H1 (cell line): ENCODE measurements at regions not wholly inside any gene's neighbourhood (a gene's known extent, or its start where the extent isn't known, plus 50 kb on each side); places are given as distances from the start of the nearest gene placed in this dataset.
"Not testable (repeated sequence)": the region's sequence is repeated elsewhere in the genome, so short reads cannot be mapped to it uniquely, and the experiment has no call there.

Experiments
- CTCF ChIA-PET: fragments of 300-600 bp; sonication (Branson Sonifier 250); formaldehyde crosslinking; loops from one replicate; lab custom pipeline; 2021; ENCODE audit not compliant: partially characterized antibody; lab: Charles Lee
- POLR2A ChIA-PET: fragments of 300-600 bp; sonication (Branson Sonifier 250); formaldehyde crosslinking; loops from one replicate; lab custom pipeline; 2021; ENCODE audit warnings: inconsistent platforms; ENCODE audit not compliant: partially characterized antibody; lab: Charles Lee
- DNase-seq, 2 experiments: peaks; one replicate each; pipeline versions ENCODE4 v3.0.0 to v3.0.0-alpha.2; 2010 to 2022; ENCODE audit warnings: low spot score in 2 of 2, low read depth in 1 of 2, mixed read lengths in 1 of 2
- FAIRE-seq: peaks from 2 replicates; lab custom pipeline; 2011; peaks lifted over from hg19 to GRCh38; lab: Jason Lieb, UNC
- H2AFZ ChIP-seq: 2 replicates; pipeline ENCODE4 v1.8.1; 2012; ENCODE audit warnings: low read length, inconsistent platforms
- H2AK5ac ChIP-seq: 2 replicates; pipeline ENCODE4 v1.6.1; 2013; ENCODE audit warnings: low read depth, low read length
- H2BK120ac ChIP-seq: replicated peaks from 2 replicates; pipeline ENCODE3; 2013; ENCODE audit warnings: low read depth, low read length, inconsistent platforms
- H2BK12ac ChIP-seq: 2 replicates; pipeline ENCODE4 v1.6.1; 2013; ENCODE audit warnings: low read depth, low read length
- H2BK15ac ChIP-seq: 2 replicates; pipeline ENCODE4 v1.6.1; 2013; ENCODE audit warnings: low read length
- H2BK20ac ChIP-seq: 2 replicates; pipeline ENCODE4 v1.6.1; 2013; ENCODE audit warnings: low read length
- H2BK5ac ChIP-seq: 2 replicates; pipeline ENCODE4 v1.6.1; 2013; ENCODE audit warnings: low read depth, low read length
- H3K14ac ChIP-seq: 2 replicates; pipeline ENCODE4 v1.6.1; 2013; ENCODE audit warnings: inconsistent platforms; ENCODE audit not compliant: insufficient read length
- H3K18ac ChIP-seq: 2 replicates; pipeline ENCODE4 v1.6.1; 2013; ENCODE audit warnings: low read length; ENCODE audit errors: extremely low read depth
- H3K23ac ChIP-seq: 2 replicates; pipeline ENCODE4 v1.6.1; 2013; ENCODE audit warnings: inconsistent platforms; ENCODE audit not compliant: insufficient read length
- H3K23me2 ChIP-seq: 2 replicates; pipeline ENCODE4 v1.6.1; 2013; ENCODE audit warnings: low read depth, low read length
- H3K27ac ChIP-seq: 2 replicates; pipeline ENCODE4 v1.6.1; 2011; ENCODE audit warnings: low read depth, low read length, inconsistent platforms
- H3K27me3 ChIP-seq, 4 experiments: replicated peaks in 1 of 4; 1 replicate in 1 of 4; 2 replicates in 3 of 4; pipeline versions ENCODE4 v1.6.1 to v1.8.1; 2011 to 2013; ENCODE audit warnings: low read length in 3 of 4, mild to moderate bottlenecking in 3 of 4, inconsistent platforms in 2 of 4, mixed read lengths in 2 of 4, moderate library complexity in 1 of 4; ENCODE audit not compliant: control insufficient read depth in 3 of 4, insufficient read depth in 3 of 4; ENCODE audit errors: extremely low read depth in 1 of 4
- H3K36me3 ChIP-seq, 4 experiments: 2 replicates each; pipeline versions ENCODE4 v1.6.1 to v1.8.1; 2011 to 2013; ENCODE audit warnings: mild to moderate bottlenecking in 4 of 4, low read length in 3 of 4, moderate library complexity in 2 of 4, control low read depth in 1 of 4, inconsistent platforms in 1 of 4; ENCODE audit not compliant: insufficient read depth in 4 of 4, control insufficient read depth in 2 of 4
- H3K4ac ChIP-seq: replicated peaks from 2 replicates; pipeline ENCODE3; 2013; ENCODE audit warnings: low read length, low read depth, mixed read lengths, inconsistent platforms; ENCODE audit not compliant: insufficient read length
- H3K4me1 ChIP-seq, 4 experiments: replicated peaks in 1 of 4; 1 replicate in 1 of 4; 2 replicates in 3 of 4; pipeline versions ENCODE4 v1.6.1 to v1.8.1; 2011 to 2013; ENCODE audit warnings: low read length in 3 of 4, inconsistent platforms in 2 of 4, mixed read lengths in 1 of 4; ENCODE audit not compliant: insufficient read depth in 4 of 4, control insufficient read depth in 3 of 4
- H3K4me2 ChIP-seq, 2 experiments: 2 replicates each; pipeline versions ENCODE4 v1.6.1 to v1.8.1; 2011 to 2013; ENCODE audit warnings: low read depth in 2 of 2, low read length in 2 of 2, control low read depth in 1 of 2, inconsistent platforms in 1 of 2, mild to moderate bottlenecking in 1 of 2; ENCODE audit not compliant: insufficient read depth in 1 of 2
- H3K4me3 ChIP-seq, 4 experiments: fragments of 200-600, 300-600 bp in 1 of 4; sonication (generic), shearing (Covaris generic), sonication (Bioruptor Twin) in 1 of 4; 2 replicates each; pipeline versions ENCODE4 v1.5.1 to v1.8.1; 2011 to 2016; ENCODE audit warnings: low read length in 4 of 4, low read depth in 3 of 4, control low read depth in 2 of 4, inconsistent platforms in 2 of 4, mild to moderate bottlenecking in 2 of 4, mixed read lengths in 1 of 4, moderate library complexity in 1 of 4; ENCODE audit not compliant: insufficient read depth in 2 of 4; ENCODE audit errors: extremely low read depth in 1 of 4
- H3K56ac ChIP-seq: replicated peaks from 2 replicates; pipeline ENCODE3; 2013; ENCODE audit warnings: low read depth, mild to moderate bottlenecking, mixed read lengths, low read length, inconsistent platforms; ENCODE audit not compliant: insufficient read length
- H3K79me1 ChIP-seq: 2 replicates; pipeline ENCODE4 v1.6.1; 2013; ENCODE audit warnings: low read depth, low read length, control low read depth
- H3K79me2 ChIP-seq, 2 experiments: 2 replicates each; pipeline versions ENCODE4 v1.6.1 to v1.8.1; 2012 to 2013; ENCODE audit warnings: low read length in 2 of 2, mild to moderate bottlenecking in 2 of 2, inconsistent platforms in 1 of 2; ENCODE audit not compliant: insufficient read depth in 2 of 2, control insufficient read depth in 1 of 2
- H3K9ac ChIP-seq, 4 experiments: replicated peaks in 1 of 4; 1 replicate in 1 of 4; 2 replicates in 3 of 4; pipeline versions ENCODE4 v1.6.1 to v1.8.1; 2011 to 2013; ENCODE audit warnings: low read depth in 3 of 4, low read length in 3 of 4, control low read depth in 2 of 4, mild to moderate bottlenecking in 2 of 4, moderate library complexity in 2 of 4, inconsistent platforms in 1 of 4; ENCODE audit errors: extremely low read depth in 1 of 4
- H3K9me3 ChIP-seq, 2 experiments: 2 replicates each; pipeline versions ENCODE4 v1.6.1 to v1.8.1; 2012 to 2013; ENCODE audit warnings: mild to moderate bottlenecking in 2 of 2, moderate library complexity in 2 of 2, control low read depth in 1 of 2, inconsistent platforms in 1 of 2, low read depth in 1 of 2, low read length in 1 of 2, mixed read lengths in 1 of 2; ENCODE audit not compliant: insufficient read depth in 2 of 2
- H4K20me1 ChIP-seq, 2 experiments: replicated peaks in 1 of 2; 2 replicates each; pipeline versions ENCODE3 to v1.8.1; 2011 to 2013; ENCODE audit warnings: inconsistent platforms in 2 of 2, low read length in 2 of 2, mild to moderate bottlenecking in 1 of 2; ENCODE audit not compliant: insufficient read depth in 2 of 2, control insufficient read depth in 1 of 2
- H4K5ac ChIP-seq: 2 replicates; pipeline ENCODE4 v1.6.1; 2013; ENCODE audit warnings: low read length, low read depth, mixed read lengths, inconsistent platforms; ENCODE audit not compliant: insufficient read length
- H4K8ac ChIP-seq: 2 replicates; pipeline ENCODE4 v1.8.0; 2013; ENCODE audit warnings: mild to moderate bottlenecking, moderate library complexity, low read length, inconsistent platforms; ENCODE audit not compliant: insufficient read depth; ENCODE audit errors: extremely low read depth
- H4K91ac ChIP-seq: replicated peaks from 2 replicates; pipeline ENCODE3; 2013; ENCODE audit warnings: low read length, mixed read lengths, inconsistent platforms; ENCODE audit not compliant: insufficient read length
- WGBS, 2 experiments: shearing (Covaris generic) in 1 of 2; methylation state at CpG; one replicate each; pipeline versions ENCODE4 v1.1.6 to v1.1.7; 2013 to 2015; ENCODE audit warnings: low lambda C conversion rate in 2 of 2, mixed read lengths in 2 of 2, inconsistent platforms in 1 of 2, low coverage in 1 of 2, missing lambda C conversion rate in 1 of 2; ENCODE audit not compliant: insufficient replicate concordance in 2 of 2, insufficient coverage in 1 of 2, insufficient read length in 1 of 2; ENCODE audit errors: extremely low coverage in 1 of 2, missing lambda C conversion rate in 1 of 2; 5-methylcytosine and 5-hydroxymethylcytosine counted together

DNA sequence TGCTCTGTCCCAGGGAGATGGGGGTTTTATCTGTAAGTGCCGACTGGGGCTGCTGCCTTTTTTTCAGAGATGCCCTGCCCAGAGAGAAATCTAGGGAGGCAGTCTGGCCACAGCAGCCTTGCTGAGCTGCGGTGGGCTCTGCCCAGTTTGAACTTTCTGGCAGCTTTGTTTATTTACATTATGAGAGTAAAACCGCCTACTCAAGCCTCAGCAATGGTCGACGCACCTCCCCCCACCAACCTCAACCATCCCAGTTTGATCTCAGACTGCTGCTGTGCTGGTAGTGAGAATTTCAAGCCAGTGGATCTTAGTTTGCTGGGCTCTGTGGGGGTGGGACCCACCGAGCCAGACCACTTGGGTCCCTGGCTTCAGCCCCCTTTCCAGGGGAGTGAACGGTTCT, 188.0 kb downstream of the PRELID2 start:
- H3K79me2 ChIP-seq, H3K56ac ChIP-seq, H3K79me1 ChIP-seq, H3K4me3 ChIP-seq, H3K9me3 ChIP-seq, H3K27me3 ChIP-seq, H2BK15ac ChIP-seq, H4K20me1 ChIP-seq, H2AK5ac ChIP-seq, H3K36me3 ChIP-seq, H3K4me1 ChIP-seq, H2BK120ac ChIP-seq, H3K14ac ChIP-seq, H3K18ac ChIP-seq, H2AFZ ChIP-seq, H2BK12ac ChIP-seq, H4K91ac ChIP-seq, H3K9ac ChIP-seq, H4K8ac ChIP-seq, H4K5ac ChIP-seq, H3K23ac ChIP-seq, H3K4ac ChIP-seq, FAIRE-seq, H3K23me2 ChIP-seq, H3K4me2 ChIP-seq, POLR2A ChIA-PET, H2BK5ac ChIP-seq, H3K27ac ChIP-seq, H2BK20ac ChIP-seq, DNase-seq: not testable (repeated sequence)
- 78% methylated on average over 7 of the region's 7 CpGs; no CpG with 5 or more reads in 1 of the 2 experiments for WGBS, 2 experiments
- CTCF ChIA-PET = interaction anchor here (1.6 kb wide), 1 partner anchor 62 kb away, joined by 4 read pairs; no protein-coding TSS in a partner anchor

DNA sequence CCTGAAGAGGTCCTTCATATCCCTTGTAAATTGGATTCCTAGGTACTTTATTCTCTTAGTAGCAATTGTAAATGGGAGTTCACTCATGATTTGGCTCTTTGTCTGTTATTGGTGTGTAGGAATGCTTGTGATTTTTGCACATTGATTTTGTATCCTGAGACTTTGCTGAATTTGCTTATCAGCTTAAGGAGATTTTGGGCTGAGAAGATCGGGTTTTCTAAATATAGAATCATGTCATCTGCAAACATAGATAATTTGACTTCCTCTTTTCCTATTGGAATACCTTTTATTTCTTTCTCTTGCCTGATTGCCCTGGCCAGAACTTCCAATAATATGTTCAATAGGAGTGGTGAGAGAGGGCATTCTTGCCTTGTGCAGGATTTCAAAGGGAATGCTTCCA, 191.9 kb downstream of the PRELID2 start:
- H3K4me3 ChIP-seq, H2AK5ac ChIP-seq, H3K9me3 ChIP-seq, H3K4ac ChIP-seq, H3K4me1 ChIP-seq, H3K27ac ChIP-seq, H4K5ac ChIP-seq, H4K8ac ChIP-seq, H2BK15ac ChIP-seq, H3K79me2 ChIP-seq, H3K23ac ChIP-seq, H2BK120ac ChIP-seq, H3K27me3 ChIP-seq, H3K23me2 ChIP-seq, H3K36me3 ChIP-seq, POLR2A ChIA-PET, CTCF ChIA-PET, H4K91ac ChIP-seq, H3K9ac ChIP-seq, H4K20me1 ChIP-seq, H3K79me1 ChIP-seq, H3K14ac ChIP-seq, H3K56ac ChIP-seq, H3K4me2 ChIP-seq, H2BK5ac ChIP-seq, H3K18ac ChIP-seq, FAIRE-seq, H2BK12ac ChIP-seq, H2BK20ac ChIP-seq, H2AFZ ChIP-seq, DNase-seq: not testable (repeated sequence)
- 93% methylated on average over 1 of the region's 1 CpG; no CpG with 5 or more reads in 1 of the 2 experiments for WGBS, 2 experiments
